ENCODE measurements at regions not wholly inside any gene's neighbourhood (a gene's known extent, or its start where the extent isn't known, plus 50 kb on each side); places are given as distances from the start of the nearest gene placed in this dataset.
"Not testable (repeated sequence)": the region's sequence is repeated elsewhere in the genome, so short reads cannot be mapped to it uniquely, and the experiment has no call there.

GRCh38 chr14:105720852-105721601, 194.6 kb downstream of the TMEM121 start:
- not testable (repeated sequence) for H4K20me1 ChIP-seq (ENCODE audit: control insufficient read depth, extremely low read depth, insufficient read depth, low read length); H3K27me3 ChIP-seq (ENCODE audit: control insufficient read depth, insufficient read depth, low read length); H3K36me3 ChIP-seq (ENCODE audit: control insufficient read depth, insufficient read depth, low read length); DNase-seq (ENCODE audit: low read depth in 2 of 2); H3K9ac ChIP-seq (ENCODE audit: insufficient read depth, low read length); H3K9me3 ChIP-seq (ENCODE audit: control insufficient read depth, insufficient read depth, low read depth, low read length); H3K79me2 ChIP-seq (ENCODE audit: control insufficient read depth, insufficient read depth, low read length); H3K4me2 ChIP-seq (ENCODE audit: extremely low read depth, insufficient read depth, low read length); H2AFZ ChIP-seq (ENCODE audit: low read length); H3K4me3 ChIP-seq (replicated peaks in 1 of 4; ENCODE audit: control extremely low read depth in 1 of 4, insufficient read depth in 1 of 4, low read depth in 3 of 4, low read length in 4 of 4); H3K4me1 ChIP-seq (ENCODE audit: control insufficient read depth, extremely low read depth, insufficient read depth, low read length); H3K27ac ChIP-seq (ENCODE audit: insufficient read depth, low read length)

GRCh38 chr14:105721602-105721970, 195.2 kb downstream of the TMEM121 start:
- H3K4me3 ChIP-seq (replicated peaks in 1 of 4; ENCODE audit: control extremely low read depth in 1 of 4, insufficient read depth in 1 of 4, low read depth in 3 of 4, low read length in 4 of 4); DNase-seq (ENCODE audit: low read depth in 2 of 2); H3K4me1 ChIP-seq (ENCODE audit: control insufficient read depth, extremely low read depth, insufficient read depth, low read length); H3K27ac ChIP-seq (ENCODE audit: insufficient read depth, low read length); H3K36me3 ChIP-seq (ENCODE audit: control insufficient read depth, insufficient read depth, low read length); H3K4me2 ChIP-seq (ENCODE audit: extremely low read depth, insufficient read depth, low read length); H2AFZ ChIP-seq (ENCODE audit: low read length); H4K20me1 ChIP-seq (ENCODE audit: control insufficient read depth, extremely low read depth, insufficient read depth, low read length); H3K9ac ChIP-seq (ENCODE audit: insufficient read depth, low read length); H3K9me3 ChIP-seq (ENCODE audit: control insufficient read depth, insufficient read depth, low read depth, low read length); H3K27me3 ChIP-seq (ENCODE audit: control insufficient read depth, insufficient read depth, low read length); H3K79me2 ChIP-seq (ENCODE audit: control insufficient read depth, insufficient read depth, low read length): not testable (repeated sequence)

- H3K4me1 ChIP-seq (ENCODE audit: control insufficient read depth, extremely low read depth, insufficient read depth, low read length); H3K9ac ChIP-seq (ENCODE audit: insufficient read depth, low read length); H3K27me3 ChIP-seq (ENCODE audit: control insufficient read depth, insufficient read depth, low read length); H3K4me2 ChIP-seq (ENCODE audit: extremely low read depth, insufficient read depth, low read length); H3K27ac ChIP-seq (ENCODE audit: insufficient read depth, low read length); H2AFZ ChIP-seq (ENCODE audit: low read length); H3K36me3 ChIP-seq (ENCODE audit: control insufficient read depth, insufficient read depth, low read length); H4K20me1 ChIP-seq (ENCODE audit: control insufficient read depth, extremely low read depth, insufficient read depth, low read length); H3K4me3 ChIP-seq (replicated peaks in 1 of 4; ENCODE audit: control extremely low read depth in 1 of 4, insufficient read depth in 1 of 4, low read depth in 3 of 4, low read length in 4 of 4); DNase-seq (ENCODE audit: low read depth in 2 of 2); H3K79me2 ChIP-seq (ENCODE audit: control insufficient read depth, insufficient read depth, low read length); H3K9me3 ChIP-seq (ENCODE audit: control insufficient read depth, insufficient read depth, low read depth, low read length): not testable (repeated sequence)
These were observed 195.8 kb downstream of the TMEM121 start for GRCh38 chr14:105721996-105722709.

GRCh38 chr14:105723271-105723670, 196.9 kb downstream of the TMEM121 start:
- H3K4me3 ChIP-seq (replicated peaks in 1 of 4; ENCODE audit: control extremely low read depth in 1 of 4, insufficient read depth in 1 of 4, low read depth in 3 of 4, low read length in 4 of 4); H3K27ac ChIP-seq (ENCODE audit: insufficient read depth, low read length); DNase-seq (ENCODE audit: low read depth in 2 of 2); H3K36me3 ChIP-seq (ENCODE audit: control insufficient read depth, insufficient read depth, low read length); H3K9me3 ChIP-seq (ENCODE audit: control insufficient read depth, insufficient read depth, low read depth, low read length); H3K4me1 ChIP-seq (ENCODE audit: control insufficient read depth, extremely low read depth, insufficient read depth, low read length); H3K4me2 ChIP-seq (ENCODE audit: extremely low read depth, insufficient read depth, low read length); H3K9ac ChIP-seq (ENCODE audit: insufficient read depth, low read length); H4K20me1 ChIP-seq (ENCODE audit: control insufficient read depth, extremely low read depth, insufficient read depth, low read length); H3K79me2 ChIP-seq (ENCODE audit: control insufficient read depth, insufficient read depth, low read length); H2AFZ ChIP-seq (ENCODE audit: low read length); H3K27me3 ChIP-seq (ENCODE audit: control insufficient read depth, insufficient read depth, low read length): not testable (repeated sequence)

GRCh38 chr14:105723776-105724175, 197.4 kb downstream of the TMEM121 start:
- H3K9me3 ChIP-seq (ENCODE audit: control insufficient read depth, insufficient read depth, low read depth, low read length); H3K27me3 ChIP-seq (ENCODE audit: control insufficient read depth, insufficient read depth, low read length); H3K4me2 ChIP-seq (ENCODE audit: extremely low read depth, insufficient read depth, low read length); H3K9ac ChIP-seq (ENCODE audit: insufficient read depth, low read length); H3K79me2 ChIP-seq (ENCODE audit: control insufficient read depth, insufficient read depth, low read length); H3K27ac ChIP-seq (ENCODE audit: insufficient read depth, low read length); H3K4me1 ChIP-seq (ENCODE audit: control insufficient read depth, extremely low read depth, insufficient read depth, low read length); H2AFZ ChIP-seq (ENCODE audit: low read length); H3K4me3 ChIP-seq (replicated peaks in 1 of 4; ENCODE audit: control extremely low read depth in 1 of 4, insufficient read depth in 1 of 4, low read depth in 3 of 4, low read length in 4 of 4); H4K20me1 ChIP-seq (ENCODE audit: control insufficient read depth, extremely low read depth, insufficient read depth, low read length); H3K36me3 ChIP-seq (ENCODE audit: control insufficient read depth, insufficient read depth, low read length); DNase-seq (ENCODE audit: low read depth in 2 of 2): not testable (repeated sequence)

- not testable (repeated sequence) for H3K9me3 ChIP-seq (ENCODE audit: control insufficient read depth, insufficient read depth, low read depth, low read length); DNase-seq (ENCODE audit: low read depth in 2 of 2); H2AFZ ChIP-seq (ENCODE audit: low read length); H3K27ac ChIP-seq (ENCODE audit: insufficient read depth, low read length); H3K4me3 ChIP-seq (replicated peaks in 1 of 4; ENCODE audit: control extremely low read depth in 1 of 4, insufficient read depth in 1 of 4, low read depth in 3 of 4, low read length in 4 of 4); H3K9ac ChIP-seq (ENCODE audit: insufficient read depth, low read length); H3K36me3 ChIP-seq (ENCODE audit: control insufficient read depth, insufficient read depth, low read length); H3K27me3 ChIP-seq (ENCODE audit: control insufficient read depth, insufficient read depth, low read length); H4K20me1 ChIP-seq (ENCODE audit: control insufficient read depth, extremely low read depth, insufficient read depth, low read length); H3K79me2 ChIP-seq (ENCODE audit: control insufficient read depth, insufficient read depth, low read length); H3K4me1 ChIP-seq (ENCODE audit: control insufficient read depth, extremely low read depth, insufficient read depth, low read length); H3K4me2 ChIP-seq (ENCODE audit: extremely low read depth, insufficient read depth, low read length)
These were observed 203.5 kb downstream of the TMEM121 start for GRCh38 chr14:105729825-105730368.
